Heart right ventricle (tissue), 16 donors: ENCODE measurements at regions not wholly inside any gene's neighbourhood (a gene's known extent, or its start where the extent isn't known, plus 50 kb on each side); places are given as distances from the start of the nearest gene placed in this dataset.

Experiments
- ATAC-seq, 8 donors: fragments of 200-7000 bp; cut with Tn5 transposase; one replicate each; pipeline ENCODE4 v1.9.1; 2020; ENCODE audit warnings: mild to moderate bottlenecking in 8 of 8, moderate library complexity in 8 of 8, moderate number of reproducible peaks in 1 of 8
- DNase-seq, 2 donors: peaks; one replicate each; pipeline ENCODE4 v3.0.0-alpha.2; 2020
- H3K27ac ChIP-seq, 10 donors: fragments of 200-600 bp; sonication (generic) in 2 of 10; one replicate each; pipeline versions ENCODE4 v1.5.0 to v1.8.0; 2020 to 2022; ENCODE audit warnings: mild to moderate bottlenecking in 3 of 10
- H3K27me3 ChIP-seq, 7 donors: fragments of 200-600 bp; one replicate each; pipeline ENCODE4 v1.8.0; 2021 to 2022; ENCODE audit warnings: mild to moderate bottlenecking in 2 of 7
- H3K36me3 ChIP-seq, 9 donors: fragments of 200-600 bp; sonication (generic) in 1 of 9; one replicate each; pipeline versions ENCODE4 v1.5.0 to v1.8.0; 2020 to 2022; ENCODE audit warnings: mild to moderate bottlenecking in 2 of 9
- H3K4me1 ChIP-seq, 9 donors: fragments of 200-600 bp; sonication (generic) in 1 of 9; one replicate each; pipeline versions ENCODE4 v1.5.0 to v1.8.0; 2020 to 2022; ENCODE audit warnings: mild to moderate bottlenecking in 4 of 9
- H3K4me3 ChIP-seq, 10 donors: fragments of 200-600 bp; sonication (generic) in 2 of 10; one replicate each; pipeline versions ENCODE4 v1.5.0 to v1.8.0; 2020 to 2022; ENCODE audit warnings: mild to moderate bottlenecking in 7 of 10, moderate library complexity in 2 of 10
- H3K9me3 ChIP-seq, 11 donors: fragments of 200-600 bp in 10 of 11; sonication (generic) in 2 of 11; one replicate each; pipeline versions ENCODE4 v1.5.0 to v1.8.0; 2013 to 2022; ENCODE audit warnings: mild to moderate bottlenecking in 2 of 11, control low read depth in 1 of 11, moderate library complexity in 1 of 11
- WGBS, 2 donors: extraction: QIAGEN DNeasy Blood & Tissue Kit; methylation state at CpG; one replicate each; pipeline ENCODE4 v1.1.7; 2013; ENCODE audit warnings: inconsistent platforms in 1 of 2; 5-methylcytosine and 5-hydroxymethylcytosine counted together
- intact Hi-C, 10 donors: fragments of 100-400 bp; cut with DNase I; formaldehyde crosslinking; loops; one replicate each; pipeline versions ENCODE4 v1.11.1 to v1.14.2; 2022
- TF ChIP-seq, protein P1 (sequence below), 9 donors: fragments of 200-600 bp; sonication (generic) in 2 of 9; IDR thresholded peaks; one replicate each; pipeline versions ENCODE4 v1.5.0 to v1.8.0; 2021 to 2022; ENCODE audit warnings: antibody characterized with exemption in 9 of 9, mild to moderate bottlenecking in 5 of 9, moderate library complexity in 1 of 9
- donor health status: Arrhythmogenic right ventricular cardiomyopathy.
- donor health status: ischemic (EF 13 %, LVEDD 7.1; RV severe dilation, severe dysfunction).
- donor health status: healthy with polysubstance abuse.
- donor health status: DM: no; HTN: yes; CAD: no.
- donor health status: DM: no; HTN: no; CAD: no.
- donor health status: ischemic (EF 25% LVEDD 6.9; RV normal size, moderate dysfunction).
- donor health status: ischemic (EF 25% LVEDD 5.7; RV mildly dilated, moderate dysfunction).
- donor health status: healthy.
- donor health status: DM: yes; HTN: yes; CAD: no.
- donor health status: Ischemic cardiomyopathy.
- donor health status: ischemic (EF 35%, LVEDD 5.7; RV mildly dilated, moderate dysfunction).
- donor health status: nonischemic (EF 11% LVEDD 7.7; RV severe dilation, severe dysfunction).
- donor health status: DM: yes; HTN: yes; CAD: no.
- donor health status: PGD.
- donor health status: ischemic (EF 29% LVEDD 5.4; RV normal size, mild dysfunction).
- donor health status: nonischemic (EF 23%, LVEDD 6.1; RV moderate dilation, normal function).

DNA sequence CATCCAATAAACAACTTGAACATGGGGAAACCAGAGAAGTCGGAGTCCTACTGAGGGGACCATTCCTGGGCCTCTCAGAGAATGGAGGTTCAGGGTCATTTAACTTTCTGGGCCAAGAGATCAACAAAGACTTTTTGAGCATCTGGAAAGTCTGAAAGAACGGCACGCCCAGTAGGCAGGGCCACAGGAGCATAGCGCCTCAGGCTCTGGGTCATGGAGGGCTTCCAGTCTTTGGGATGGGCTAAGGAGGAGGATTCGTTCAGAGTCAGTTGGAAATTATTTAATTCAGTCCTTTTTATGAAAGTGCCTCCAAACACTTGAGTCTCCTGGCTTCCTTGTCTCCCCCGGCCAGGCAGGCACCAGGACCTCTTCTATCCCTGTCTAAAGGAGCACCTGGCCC is 101.1 kb upstream of the GLI2 start:
- TF ChIP-seq, protein P1, sequence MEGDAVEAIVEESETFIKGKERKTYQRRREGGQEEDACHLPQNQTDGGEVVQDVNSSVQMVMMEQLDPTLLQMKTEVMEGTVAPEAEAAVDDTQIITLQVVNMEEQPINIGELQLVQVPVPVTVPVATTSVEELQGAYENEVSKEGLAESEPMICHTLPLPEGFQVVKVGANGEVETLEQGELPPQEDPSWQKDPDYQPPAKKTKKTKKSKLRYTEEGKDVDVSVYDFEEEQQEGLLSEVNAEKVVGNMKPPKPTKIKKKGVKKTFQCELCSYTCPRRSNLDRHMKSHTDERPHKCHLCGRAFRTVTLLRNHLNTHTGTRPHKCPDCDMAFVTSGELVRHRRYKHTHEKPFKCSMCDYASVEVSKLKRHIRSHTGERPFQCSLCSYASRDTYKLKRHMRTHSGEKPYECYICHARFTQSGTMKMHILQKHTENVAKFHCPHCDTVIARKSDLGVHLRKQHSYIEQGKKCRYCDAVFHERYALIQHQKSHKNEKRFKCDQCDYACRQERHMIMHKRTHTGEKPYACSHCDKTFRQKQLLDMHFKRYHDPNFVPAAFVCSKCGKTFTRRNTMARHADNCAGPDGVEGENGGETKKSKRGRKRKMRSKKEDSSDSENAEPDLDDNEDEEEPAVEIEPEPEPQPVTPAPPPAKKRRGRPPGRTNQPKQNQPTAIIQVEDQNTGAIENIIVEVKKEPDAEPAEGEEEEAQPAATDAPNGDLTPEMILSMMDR (IDR thresholded peaks at IDR 0.05), result no peak
- ATAC-seq (no peak), DNase-seq (no peak)
- intact Hi-C loops, result no loop called here
- H3K9me3 ChIP-seq, result no peaks in the 10 kb centered on the region
- no peak overlapping the region for H3K27ac ChIP-seq
- 93% methylated on average over 6 of the region's 6 CpGs for WGBS, 2 donors
- peaks cover 0 to 8% (median under 1%) of the 10 kb centered on the region in 7 donors for H3K27me3 ChIP-seq
- H3K36me3 ChIP-seq, result no peaks in the 10 kb centered on the region
- H3K4me3 ChIP-seq, result no peak overlapping the region
- H3K4me1 ChIP-seq, result no peaks in the 10 kb centered on the region

DNA sequence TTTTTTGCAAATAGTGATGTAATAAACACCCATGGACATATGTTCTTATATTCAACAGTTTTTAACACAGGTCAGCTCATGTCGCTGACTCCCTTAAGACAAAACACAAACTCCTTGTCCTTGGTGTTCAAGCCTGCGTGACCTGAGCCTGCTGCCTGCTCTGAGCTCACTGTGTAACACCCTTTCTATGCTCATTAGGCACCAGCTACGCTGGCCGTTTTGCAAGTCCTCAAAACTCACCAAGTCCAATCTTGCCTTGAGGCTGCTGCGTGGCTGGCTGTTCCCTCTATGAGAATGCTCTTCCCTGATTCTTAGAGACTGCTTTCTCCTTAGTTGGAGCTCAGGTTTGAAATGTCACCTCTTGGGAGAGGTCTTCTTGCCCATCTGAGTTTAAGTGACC is 100.5 kb upstream of the GLI2 start:
- H3K9me3 ChIP-seq, result no peaks in the 10 kb centered on the region
- TF ChIP-seq, protein P1 (IDR thresholded peaks at IDR 0.05), result no peak
- H3K36me3 ChIP-seq, result no peaks in the 10 kb centered on the region
- DNase-seq, result no peak
- intact Hi-C loops, result no loop called here
- H3K4me1 ChIP-seq, result no peaks in the 10 kb centered on the region
- WGBS, 2 donors, result 93 to 94% methylated on average over 5 of the region's 5 CpGs
- no peak for ATAC-seq
- H3K27ac ChIP-seq, result no peak overlapping the region
- H3K4me3 ChIP-seq, result no peak overlapping the region
- peaks cover 0 to 8% (median 0%) of the 10 kb centered on the region in 7 donors for H3K27me3 ChIP-seq

DNA sequence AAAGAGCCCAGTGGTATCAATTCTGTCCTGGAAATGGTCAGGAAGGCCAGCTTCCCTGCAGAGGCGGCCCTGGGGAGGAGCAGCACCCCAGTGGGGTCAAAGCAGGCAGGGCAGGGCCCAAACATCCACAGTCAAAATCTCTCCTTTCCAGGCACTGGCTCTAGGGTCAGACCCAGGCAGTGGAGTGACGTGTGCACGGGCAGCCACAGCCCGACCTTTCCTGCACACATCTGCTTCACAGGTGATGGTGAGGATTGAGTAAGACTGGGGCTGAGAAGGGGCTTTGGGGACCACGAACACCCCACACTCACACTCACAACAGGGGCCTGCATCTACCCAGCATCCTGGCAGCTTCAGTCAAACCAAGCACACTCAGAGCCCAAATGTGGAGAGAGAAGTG is 97.8 kb upstream of the GLI2 start:
- H3K27ac ChIP-seq, result no peak overlapping the region
- H3K4me1 ChIP-seq, result no peaks in the 10 kb centered on the region
- WGBS, 2 donors, result 86 to 91% methylated on average over 5 of the region's 5 CpGs
- intact Hi-C loops, result no loop called here
- TF ChIP-seq, protein P1 (IDR thresholded peaks at IDR 0.05), result no peak
- no peaks in the 10 kb centered on the region for H3K36me3 ChIP-seq
- peaks cover 0 to 3% (median 0%) of the 10 kb centered on the region in 7 donors for H3K27me3 ChIP-seq
- ATAC-seq (no peak), DNase-seq (no peak)
- peaks cover 0 to 5% (median 0%) of the 10 kb centered on the region in 11 donors for H3K9me3 ChIP-seq
- H3K4me3 ChIP-seq, result no peak overlapping the region

DNA sequence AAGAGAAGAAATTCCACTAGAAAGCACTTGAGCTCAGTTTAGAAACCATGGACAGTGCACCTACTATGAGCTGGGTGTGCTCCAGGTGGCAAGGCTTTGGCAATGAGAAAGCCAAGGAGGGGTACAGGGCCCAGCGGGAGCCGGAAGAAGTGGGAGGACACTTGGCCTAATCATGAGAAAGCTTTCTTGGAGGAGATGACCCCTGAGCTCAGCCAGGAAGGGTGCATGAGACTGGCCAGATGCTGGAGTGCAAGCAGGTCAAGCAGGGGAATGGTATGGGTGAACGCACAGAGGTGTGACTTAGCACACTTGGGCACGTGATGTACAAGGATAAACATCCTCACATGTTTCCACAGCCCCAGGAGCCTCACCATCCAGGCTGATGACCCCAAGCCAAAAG is 97.2 kb upstream of the GLI2 start:
- WGBS, 2 donors, result 84 to 91% methylated on average over 4 of the region's 4 CpGs
- TF ChIP-seq, protein P1 (IDR thresholded peaks at IDR 0.05), result no peak
- intact Hi-C loops, result no loop called here
- H3K9me3 ChIP-seq, result peaks cover 0 to 5% (median 0%) of the 10 kb centered on the region in 11 donors
- ATAC-seq (no peak), DNase-seq (no peak)
- H3K4me3 ChIP-seq, result no peak overlapping the region
- no peaks in the 10 kb centered on the region for H3K36me3 ChIP-seq
- no peaks in the 10 kb centered on the region for H3K4me1 ChIP-seq
- no peaks in the 10 kb centered on the region for H3K27me3 ChIP-seq
- H3K27ac ChIP-seq, result no peak overlapping the region
